ENCODE measurements at regions not wholly inside any gene's neighbourhood (a gene's known extent, or its start where the extent isn't known, plus 50 kb on each side); places are given as distances from the start of the nearest gene placed in this dataset.
"Not testable (repeated sequence)": the region's sequence is repeated elsewhere in the genome, so short reads cannot be mapped to it uniquely, and the experiment has no call there.

DNA sequence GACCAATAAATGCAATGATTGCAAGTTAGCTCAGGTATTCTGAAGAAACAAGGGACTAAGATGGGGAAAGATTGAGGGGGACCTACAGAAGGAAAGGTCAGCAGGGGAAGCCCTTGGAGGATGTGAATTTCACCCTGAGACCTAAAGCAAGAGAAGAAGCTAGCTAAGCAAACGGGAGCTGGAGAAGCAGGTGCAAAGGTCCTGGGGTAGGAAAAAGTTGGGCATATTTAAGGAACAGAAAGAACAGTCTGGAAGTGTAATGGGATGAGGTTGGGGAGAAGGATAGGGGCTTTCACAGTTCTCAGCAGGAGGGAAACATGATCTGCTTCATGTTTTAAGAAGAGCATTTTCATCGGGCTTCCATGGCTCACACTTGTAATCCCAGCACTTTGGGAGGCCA, 89.7 kb upstream of the SLC45A1 start:
- no peaks in the 10 kb centered on the region for H3K36me3 ChIP-seq
- no peak for DNase-seq (ENCODE audit: low spot score in 2 of 2)
- WGBS, 2 donors: 91% methylated on average over 2 of the region's 2 CpGs
- no peaks in the 10 kb centered on the region for H3K27me3 ChIP-seq
- H3K4me1 ChIP-seq: no peaks in the 10 kb centered on the region
- no peaks in the 10 kb centered on the region for H3K9me3 ChIP-seq
- H3K27ac ChIP-seq: no peak overlapping the region
- no peak for TF ChIP-seq CTCF (IDR thresholded peaks at IDR 0.05)
- no peak overlapping the region for H3K4me3 ChIP-seq

- not testable (repeated sequence) for H3K27me3 ChIP-seq; H3K4me3 ChIP-seq; DNase-seq (ENCODE audit: low spot score in 2 of 2); H3K36me3 ChIP-seq; H3K9me3 ChIP-seq; H3K4me1 ChIP-seq; H3K27ac ChIP-seq
- WGBS, 2 donors: 96 to 100% methylated on average over 2 of the region's 2 CpGs
Measured at GRCh38 chr1:8227674-8228073, 90.2 kb upstream of the SLC45A1 start.

DNA sequence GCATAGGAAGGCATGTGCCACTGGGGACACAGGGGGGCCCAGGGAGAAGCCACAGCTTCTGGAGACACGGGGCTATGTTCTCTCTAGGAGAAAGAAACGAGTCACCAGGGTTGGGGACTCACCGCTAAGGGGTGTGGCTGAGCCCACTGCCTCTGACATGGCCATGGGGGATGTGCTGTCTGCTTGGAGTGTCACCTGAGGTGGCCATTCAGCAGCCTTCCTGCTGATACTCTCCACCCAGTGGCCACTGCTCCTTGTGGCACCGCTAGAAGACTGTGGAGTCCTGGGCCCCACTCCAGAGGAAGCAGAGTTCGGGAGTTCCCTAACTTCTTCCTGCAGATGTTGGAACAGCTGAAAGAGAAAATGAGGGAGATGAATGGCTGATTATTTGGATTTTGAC, 91.2 kb upstream of the SLC45A1 start:
- 69 to 70% methylated on average over 5 of the region's 5 CpGs for WGBS, 2 donors
- no peak for TF ChIP-seq POLR2A (IDR thresholded peaks at IDR 0.05)
- TF ChIP-seq CTCF (IDR thresholded peaks at IDR 0.05): no peak
- TF ChIP-seq EP300 (IDR thresholded peaks at IDR 0.05): no peak
- Histone ChIP-seq H3K4me1 (no peaks in the 10 kb centered on the region), H3K27me3 (no peaks in the 10 kb centered on the region), H3K4me3 (no peak overlapping the region), H3K36me3 (no peaks in the 10 kb centered on the region), H3K27ac (no peak overlapping the region), H3K9me3 (no peaks in the 10 kb centered on the region)
- DNase-seq (ENCODE audit: low spot score in 2 of 2): no peak

GRCh38 chr1:8226024-8226423, 91.9 kb upstream of the SLC45A1 start:
- H3K27me3 ChIP-seq; H3K9me3 ChIP-seq; H3K4me1 ChIP-seq; H3K4me3 ChIP-seq; DNase-seq (ENCODE audit: low spot score in 2 of 2); H3K36me3 ChIP-seq; H3K27ac ChIP-seq: not testable (repeated sequence)
- 93 to 95% methylated on average over 5 of the region's 5 CpGs for WGBS, 2 donors

GRCh38 chr1:8223526-8223925, 94.4 kb upstream of the SLC45A1 start:
- no peaks in the 10 kb centered on the region for H3K36me3 ChIP-seq
- WGBS, 2 donors: 92 to 93% methylated on average over 5 of the region's 5 CpGs
- H3K4me3 ChIP-seq: no peak overlapping the region
- no peaks in the 10 kb centered on the region for H3K27me3 ChIP-seq
- no peak overlapping the region for H3K27ac ChIP-seq
- H3K9me3 ChIP-seq: no peaks in the 10 kb centered on the region
- no peak for TF ChIP-seq EP300 (IDR thresholded peaks at IDR 0.05)
- TF ChIP-seq POLR2A (IDR thresholded peaks at IDR 0.05): no peak
- no peak for TF ChIP-seq CTCF (IDR thresholded peaks at IDR 0.05)
- DNase-seq (ENCODE audit: low spot score in 2 of 2): no peak
- H3K4me1 ChIP-seq: peaks cover 0 to 8% (median 0%) of the 10 kb centered on the region in 4 donors

GRCh38 chr1:8222789-8223188, 95.1 kb upstream of the SLC45A1 start:
- 89 to 92% methylated on average over 10 of the region's 10 CpGs for WGBS, 2 donors
- no peaks in the 10 kb centered on the region for H3K9me3 ChIP-seq
- no peak overlapping the region for H3K27ac ChIP-seq
- H3K4me1 ChIP-seq: peaks cover 0 to 15% (median under 1%) of the 10 kb centered on the region in 4 donors
- no peaks in the 10 kb centered on the region for H3K27me3 ChIP-seq
- DNase-seq (ENCODE audit: low spot score in 2 of 2): no peak
- TF ChIP-seq CTCF (IDR thresholded peaks at IDR 0.05) (no peak), POLR2A (IDR thresholded peaks at IDR 0.05) (no peak), EP300 (IDR thresholded peaks at IDR 0.05) (no peak)
- H3K36me3 ChIP-seq: no peaks in the 10 kb centered on the region
- H3K4me3 ChIP-seq: no peak overlapping the region

All from tibial nerve (tissue), 4 donors.